IPS-NIHi11 (cell line): ENCODE measurements at regions not wholly inside any gene's neighbourhood (a gene's known extent, or its start where the extent isn't known, plus 50 kb on each side); places are given as distances from the start of the nearest gene placed in this dataset.

ENCODE experiments used
- DNase-seq: peaks from one replicate; pipeline ENCODE4 v3.0.0; 2012; ENCODE audit warnings: mixed read lengths, low spot score

GRCh38 chr1:193555662-193556441, 369.4 kb upstream of the B3GALT2 start:
- no peak for DNase-seq

GRCh38 chr1:193553564-193553963, 367.2 kb upstream of the B3GALT2 start:
- DNase-seq: no peak

- no peak for DNase-seq
Observed at GRCh38 chr1:193552274-193552673, 365.9 kb upstream of the B3GALT2 start.

- no peak for DNase-seq
Observed at GRCh38 chr1:193549081-193549480, 362.7 kb upstream of the B3GALT2 start.

GRCh38 chr1:193545171-193545570, 358.8 kb upstream of the B3GALT2 start:
- no peak for DNase-seq

- DNase-seq: no peak
Observed at GRCh38 chr1:193543259-193543658, 356.8 kb upstream of the B3GALT2 start.

- peak; percentile 8 for DNase-seq
Observed at GRCh38 chr1:193542690-193543089, 356.3 kb upstream of the B3GALT2 start.

- no peak for DNase-seq
Observed at GRCh38 chr1:193540511-193540910, 354.1 kb upstream of the B3GALT2 start.

GRCh38 chr1:193539731-193540459, 353.5 kb upstream of the B3GALT2 start:
- DNase-seq: no peak

- no peak for DNase-seq
Observed at GRCh38 chr1:193538680-193539079, 352.3 kb upstream of the B3GALT2 start.

GRCh38 chr1:193538003-193538354, 351.6 kb upstream of the B3GALT2 start:
- no peak for DNase-seq

- no peak for DNase-seq
Observed at GRCh38 chr1:193537266-193538002, 351.0 kb upstream of the B3GALT2 start.

- DNase-seq: no peak
Observed at GRCh38 chr1:193533853-193534252, 347.4 kb upstream of the B3GALT2 start.

- no peak for DNase-seq
Observed at GRCh38 chr1:193525917-193526710, 339.7 kb upstream of the B3GALT2 start.

- DNase-seq: no peak
Observed at GRCh38 chr1:193525411-193525810, 339.0 kb upstream of the B3GALT2 start.

GRCh38 chr1:193524616-193525015, 338.2 kb upstream of the B3GALT2 start:
- DNase-seq: no peak

- DNase-seq: no peak
Observed at GRCh38 chr1:193524021-193524420, 337.6 kb upstream of the B3GALT2 start.

- DNase-seq: no peak
Observed at GRCh38 chr1:193520472-193520871, 334.1 kb upstream of the B3GALT2 start.

- no peak for DNase-seq
Observed at GRCh38 chr1:193519922-193520321, 333.5 kb upstream of the B3GALT2 start.

- no peak for DNase-seq
Observed at GRCh38 chr1:193516755-193517388, 330.5 kb upstream of the B3GALT2 start.

- no peak for DNase-seq
Observed at GRCh38 chr1:193514397-193514796, 328.0 kb upstream of the B3GALT2 start.

- DNase-seq: no peak
Observed at GRCh38 chr1:193513032-193513431, 326.6 kb upstream of the B3GALT2 start.
